Liver (tissue), 8 donors: ENCODE measurements at regions not wholly inside any gene's neighbourhood (a gene's known extent, or its start where the extent isn't known, plus 50 kb on each side); places are given as distances from the start of the nearest gene placed in this dataset.

Experiments
- DNase-seq: peaks from one replicate; pipeline ENCODE4 v3.0.0-alpha.2; 2017; ENCODE audit warnings: low spot score
- H3K27ac ChIP-seq, 2 donors: one replicate each; pipeline ENCODE4 v1.7.0; 2013; ENCODE audit warnings: inconsistent platforms in 2 of 2, low read length in 2 of 2, control low read depth in 1 of 2, low read depth in 1 of 2, mild to moderate bottlenecking in 1 of 2
- H3K27me3 ChIP-seq, 4 donors: one replicate each; pipeline versions ENCODE4 v1.6.1 to v1.7.0; 2013; ENCODE audit warnings: low read length in 3 of 4, inconsistent platforms in 1 of 4, mild to moderate bottlenecking in 1 of 4, moderate library complexity in 1 of 4; ENCODE audit not compliant: control insufficient read depth in 4 of 4, insufficient read depth in 4 of 4
- H3K36me3 ChIP-seq, 4 donors: one replicate each; pipeline versions ENCODE4 v1.6.1 to v1.7.0; 2013; ENCODE audit warnings: low read length in 3 of 4, mild to moderate bottlenecking in 3 of 4, low read depth in 1 of 4, moderate library complexity in 1 of 4; ENCODE audit not compliant: control insufficient read depth in 4 of 4, insufficient read depth in 3 of 4
- H3K4me1 ChIP-seq, 4 donors: one replicate each; pipeline versions ENCODE4 v1.6.1 to v1.7.0; 2013; ENCODE audit warnings: low read length in 3 of 4, mild to moderate bottlenecking in 3 of 4, moderate library complexity in 1 of 4; ENCODE audit not compliant: control insufficient read depth in 4 of 4, insufficient read depth in 4 of 4
- H3K4me3 ChIP-seq, 3 donors: one replicate each; pipeline versions ENCODE4 v1.6.1 to v1.7.0; 2013; ENCODE audit warnings: low read length in 3 of 3, control low read depth in 1 of 3, low read depth in 1 of 3, mild to moderate bottlenecking in 1 of 3
- H3K9ac ChIP-seq, 2 donors: one replicate each; pipeline ENCODE4 v1.7.0; 2013; ENCODE audit warnings: low read length in 2 of 2, mild to moderate bottlenecking in 2 of 2, moderate library complexity in 2 of 2, control low read depth in 1 of 2, low read depth in 1 of 2
- H3K9me3 ChIP-seq, 4 donors: one replicate each; pipeline versions ENCODE4 v1.6.1 to v1.7.0; 2013; ENCODE audit warnings: low read length in 3 of 4; ENCODE audit not compliant: control insufficient read depth in 4 of 4
- EGR1 ChIP-seq, 2 donors: IDR thresholded peaks; 2 replicates each; pipeline ENCODE4 v1.6.1; 2016 to 2018; ENCODE audit warnings: antibody characterized with exemption in 2 of 2, low read depth in 2 of 2
- FOXA1 ChIP-seq: IDR thresholded peaks from 2 replicates; pipeline ENCODE4 v1.6.1; 2016; ENCODE audit warnings: antibody characterized with exemption
- FOXA2 ChIP-seq: IDR thresholded peaks from 2 replicates; pipeline ENCODE4 v1.6.1; 2016; ENCODE audit warnings: antibody characterized with exemption
- GABPA ChIP-seq, 2 donors: IDR thresholded peaks in 1 of 2; conservative IDR thresholded peaks in 1 of 2; 2 replicates each; pipeline ENCODE4 v1.6.1; 2016; ENCODE audit warnings: antibody characterized with exemption in 2 of 2, mild to moderate bottlenecking in 1 of 2, moderate library complexity in 1 of 2
- HNF4A ChIP-seq, 2 donors: conservative IDR thresholded peaks; 2 replicates each; pipeline ENCODE4 v1.6.1; 2016; ENCODE audit warnings: antibody characterized with exemption in 2 of 2, mild to moderate bottlenecking in 2 of 2
- HNF4G ChIP-seq: IDR thresholded peaks from 2 replicates; pipeline ENCODE4 v1.6.1; 2016; ENCODE audit warnings: antibody characterized with exemption
- JUND ChIP-seq, 2 donors: IDR thresholded peaks; 2 replicates each; pipeline ENCODE4 v1.6.1; 2016; ENCODE audit warnings: antibody characterized with exemption in 2 of 2
- NR2F2 ChIP-seq: IDR thresholded peaks from 2 replicates; pipeline ENCODE4 v1.6.1; 2016; ENCODE audit warnings: antibody characterized with exemption
- RAD21 ChIP-seq, 2 donors: IDR thresholded peaks; 2 replicates each; pipeline ENCODE4 v1.6.1; 2016; ENCODE audit warnings: antibody characterized with exemption in 2 of 2, mild to moderate bottlenecking in 2 of 2
- RXRA ChIP-seq, 2 donors: IDR thresholded peaks; 2 replicates each; pipeline ENCODE4 v1.6.1; 2017 to 2018; ENCODE audit warnings: antibody characterized with exemption in 2 of 2, mild to moderate bottlenecking in 1 of 2
- SP1 ChIP-seq: IDR thresholded peaks from 2 replicates; pipeline ENCODE4 v1.6.1; 2018; ENCODE audit warnings: antibody characterized with exemption, mild to moderate bottlenecking
- TAF1 ChIP-seq: conservative IDR thresholded peaks from 2 replicates; pipeline ENCODE4 v1.6.1; 2016; ENCODE audit warnings: antibody characterized with exemption, mild to moderate bottlenecking
- YY1 ChIP-seq: IDR thresholded peaks from 2 replicates; pipeline ENCODE4 v1.6.1; 2016; ENCODE audit warnings: antibody characterized with exemption, mild to moderate bottlenecking
- WGBS: extraction: QIAGEN DNeasy Blood & Tissue Kit; methylation state at CpG from one replicate; pipeline ENCODE4 v1.1.7; 2013; 5-methylcytosine and 5-hydroxymethylcytosine counted together
- TF ChIP-seq, protein P1 (sequence below): IDR thresholded peaks from 2 replicates; pipeline ENCODE4 v1.6.1; 2016; ENCODE audit warnings: antibody characterized with exemption
- TF ChIP-seq, protein P2 (sequence below): fragments of 150-350 bp; IDR thresholded peaks from 2 replicates; pipeline ENCODE4 v1.5.1; 2017; ENCODE audit warnings: improper control_type of control experiment, low read depth, low read length; ENCODE audit not compliant: missing input control
- TF ChIP-seq, protein P3 (sequence below): IDR thresholded peaks from 2 replicates; pipeline ENCODE4 v1.6.1; 2016; ENCODE audit warnings: antibody characterized with exemption
- TF ChIP-seq, protein P4 (sequence below): IDR thresholded peaks from 2 replicates; pipeline ENCODE4 v1.6.1; 2016; ENCODE audit warnings: antibody characterized with exemption
- TF ChIP-seq, protein P5 (sequence below): IDR thresholded peaks from 2 replicates; pipeline ENCODE4 v1.6.1; 2016; ENCODE audit warnings: antibody characterized with exemption, mild to moderate bottlenecking
- donor health status: healthy.
- donor health status: healthy.
- donor health status: healthy.
- donor health status: healthy.
- donor health status: healthy.

DNA sequence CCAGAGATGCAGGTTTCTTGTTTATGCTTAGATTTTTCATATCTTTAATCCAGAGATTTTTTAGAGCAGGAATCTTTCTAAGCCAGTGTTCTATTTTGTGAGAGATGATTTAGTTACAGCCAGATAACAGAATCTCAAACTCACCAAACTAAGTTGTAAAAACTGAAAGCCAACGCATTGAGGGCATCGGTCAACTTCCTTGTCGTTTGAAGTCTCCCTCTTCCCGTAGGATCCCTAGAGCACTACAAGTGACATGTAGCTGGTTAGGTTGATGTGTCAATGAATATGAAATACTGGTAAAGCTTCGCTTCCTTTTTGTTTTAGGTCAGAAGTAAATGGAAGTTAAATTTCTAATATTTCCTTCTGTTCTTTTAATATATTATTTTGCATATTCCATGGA lies 139.6 kb downstream of the YIPF5 start:
- Histone ChIP-seq H3K9me3 (no peaks in the 10 kb centered on the region), H3K27ac (no peak overlapping the region), H3K4me1 (no peaks in the 10 kb centered on the region), H3K4me3 (no peak overlapping the region), H3K36me3 (no peaks in the 10 kb centered on the region), H3K27me3 (peaks cover 0 to 2% (median under 1%) of the 10 kb centered on the region in 4 donors), H3K9ac (no peak overlapping the region)
- 80% methylated on average over 5 of the region's 5 CpGs for WGBS
- TF ChIP-seq, protein P1, sequence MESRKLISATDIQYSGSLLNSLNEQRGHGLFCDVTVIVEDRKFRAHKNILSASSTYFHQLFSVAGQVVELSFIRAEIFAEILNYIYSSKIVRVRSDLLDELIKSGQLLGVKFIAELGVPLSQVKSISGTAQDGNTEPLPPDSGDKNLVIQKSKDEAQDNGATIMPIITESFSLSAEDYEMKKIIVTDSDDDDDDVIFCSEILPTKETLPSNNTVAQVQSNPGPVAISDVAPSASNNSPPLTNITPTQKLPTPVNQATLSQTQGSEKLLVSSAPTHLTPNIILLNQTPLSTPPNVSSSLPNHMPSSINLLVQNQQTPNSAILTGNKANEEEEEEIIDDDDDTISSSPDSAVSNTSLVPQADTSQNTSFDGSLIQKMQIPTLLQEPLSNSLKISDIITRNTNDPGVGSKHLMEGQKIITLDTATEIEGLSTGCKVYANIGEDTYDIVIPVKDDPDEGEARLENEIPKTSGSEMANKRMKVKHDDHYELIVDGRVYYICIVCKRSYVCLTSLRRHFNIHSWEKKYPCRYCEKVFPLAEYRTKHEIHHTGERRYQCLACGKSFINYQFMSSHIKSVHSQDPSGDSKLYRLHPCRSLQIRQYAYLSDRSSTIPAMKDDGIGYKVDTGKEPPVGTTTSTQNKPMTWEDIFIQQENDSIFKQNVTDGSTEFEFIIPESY: no peak
- TF ChIP-seq FOXA1 (no peak), NR2F2 (no peak), SP1 (no peak), YY1 (no peak), RXRA (IDR thresholded peaks at IDR 0.05) (no peak), HNF4G (no peak), FOXA2 (no peak), JUND (IDR thresholded peaks at IDR 0.05) (no peak), TAF1 (no peak)
- TF ChIP-seq, protein P2, sequence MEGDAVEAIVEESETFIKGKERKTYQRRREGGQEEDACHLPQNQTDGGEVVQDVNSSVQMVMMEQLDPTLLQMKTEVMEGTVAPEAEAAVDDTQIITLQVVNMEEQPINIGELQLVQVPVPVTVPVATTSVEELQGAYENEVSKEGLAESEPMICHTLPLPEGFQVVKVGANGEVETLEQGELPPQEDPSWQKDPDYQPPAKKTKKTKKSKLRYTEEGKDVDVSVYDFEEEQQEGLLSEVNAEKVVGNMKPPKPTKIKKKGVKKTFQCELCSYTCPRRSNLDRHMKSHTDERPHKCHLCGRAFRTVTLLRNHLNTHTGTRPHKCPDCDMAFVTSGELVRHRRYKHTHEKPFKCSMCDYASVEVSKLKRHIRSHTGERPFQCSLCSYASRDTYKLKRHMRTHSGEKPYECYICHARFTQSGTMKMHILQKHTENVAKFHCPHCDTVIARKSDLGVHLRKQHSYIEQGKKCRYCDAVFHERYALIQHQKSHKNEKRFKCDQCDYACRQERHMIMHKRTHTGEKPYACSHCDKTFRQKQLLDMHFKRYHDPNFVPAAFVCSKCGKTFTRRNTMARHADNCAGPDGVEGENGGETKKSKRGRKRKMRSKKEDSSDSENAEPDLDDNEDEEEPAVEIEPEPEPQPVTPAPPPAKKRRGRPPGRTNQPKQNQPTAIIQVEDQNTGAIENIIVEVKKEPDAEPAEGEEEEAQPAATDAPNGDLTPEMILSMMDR: no peak
- TF ChIP-seq, protein P3, sequence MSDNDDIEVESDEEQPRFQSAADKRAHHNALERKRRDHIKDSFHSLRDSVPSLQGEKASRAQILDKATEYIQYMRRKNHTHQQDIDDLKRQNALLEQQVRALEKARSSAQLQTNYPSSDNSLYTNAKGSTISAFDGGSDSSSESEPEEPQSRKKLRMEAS: no peak
- TF ChIP-seq, protein P4, sequence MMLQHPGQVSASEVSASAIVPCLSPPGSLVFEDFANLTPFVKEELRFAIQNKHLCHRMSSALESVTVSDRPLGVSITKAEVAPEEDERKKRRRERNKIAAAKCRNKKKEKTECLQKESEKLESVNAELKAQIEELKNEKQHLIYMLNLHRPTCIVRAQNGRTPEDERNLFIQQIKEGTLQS: no peak
- no peak for DNase-seq

DNA sequence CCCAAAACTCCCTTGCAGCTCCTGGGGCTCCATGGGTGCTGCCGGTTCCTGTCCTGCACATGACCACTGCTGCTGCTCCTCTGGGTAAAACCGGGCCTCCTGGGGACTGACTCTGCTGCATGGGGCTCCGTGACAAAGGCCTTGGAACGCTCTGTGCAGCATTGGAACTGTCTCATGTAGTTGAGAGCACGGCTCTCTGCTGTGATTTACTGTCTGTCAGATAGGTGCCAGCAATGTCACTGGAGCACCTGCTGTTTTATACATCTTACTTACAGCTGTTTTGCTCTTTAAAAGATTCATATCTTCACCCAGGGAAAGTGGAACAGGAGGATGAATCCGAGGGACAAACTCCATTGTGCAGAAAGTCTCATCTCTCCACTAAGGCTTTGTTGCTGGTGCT lies 138.1 kb downstream of the YIPF5 start:
- WGBS: 60% methylated on average over 6 of the region's 6 CpGs
- Histone ChIP-seq H3K27me3 (peaks cover 0 to 4% (median under 1%) of the 10 kb centered on the region in 4 donors), H3K9me3 (peaks cover 0 to 3% (median 0%) of the 10 kb centered on the region in 4 donors), H3K9ac (no peak overlapping the region), H3K27ac (no peak overlapping the region), H3K4me1 (no peaks in the 10 kb centered on the region), H3K4me3 (no peak overlapping the region), H3K36me3 (no peaks in the 10 kb centered on the region)
- no peak for TF ChIP-seq YY1
- TF ChIP-seq EGR1 (IDR thresholded peaks at IDR 0.05; ENCODE audit: low read depth in 2 of 2): no peak
- TF ChIP-seq FOXA2: no peak
- no peak for TF ChIP-seq HNF4A (conservative IDR thresholded peaks at IDR 0.05)
- TF ChIP-seq, protein P3: no peak
- no peak for TF ChIP-seq GABPA (IDR thresholded peaks at IDR 0.05 in 1 of 2, conservative IDR thresholded peaks at IDR 0.05 in 1 of 2)
- TF ChIP-seq, protein P2: no peak
- no peak for TF ChIP-seq SP1
- no peak for TF ChIP-seq JUND (IDR thresholded peaks at IDR 0.05)
- TF ChIP-seq TAF1: no peak
- TF ChIP-seq FOXA1: no peak
- TF ChIP-seq, protein P4: no peak
- TF ChIP-seq RAD21 (IDR thresholded peaks at IDR 0.05): no peak
- no peak for TF ChIP-seq HNF4G
- TF ChIP-seq, protein P5, sequence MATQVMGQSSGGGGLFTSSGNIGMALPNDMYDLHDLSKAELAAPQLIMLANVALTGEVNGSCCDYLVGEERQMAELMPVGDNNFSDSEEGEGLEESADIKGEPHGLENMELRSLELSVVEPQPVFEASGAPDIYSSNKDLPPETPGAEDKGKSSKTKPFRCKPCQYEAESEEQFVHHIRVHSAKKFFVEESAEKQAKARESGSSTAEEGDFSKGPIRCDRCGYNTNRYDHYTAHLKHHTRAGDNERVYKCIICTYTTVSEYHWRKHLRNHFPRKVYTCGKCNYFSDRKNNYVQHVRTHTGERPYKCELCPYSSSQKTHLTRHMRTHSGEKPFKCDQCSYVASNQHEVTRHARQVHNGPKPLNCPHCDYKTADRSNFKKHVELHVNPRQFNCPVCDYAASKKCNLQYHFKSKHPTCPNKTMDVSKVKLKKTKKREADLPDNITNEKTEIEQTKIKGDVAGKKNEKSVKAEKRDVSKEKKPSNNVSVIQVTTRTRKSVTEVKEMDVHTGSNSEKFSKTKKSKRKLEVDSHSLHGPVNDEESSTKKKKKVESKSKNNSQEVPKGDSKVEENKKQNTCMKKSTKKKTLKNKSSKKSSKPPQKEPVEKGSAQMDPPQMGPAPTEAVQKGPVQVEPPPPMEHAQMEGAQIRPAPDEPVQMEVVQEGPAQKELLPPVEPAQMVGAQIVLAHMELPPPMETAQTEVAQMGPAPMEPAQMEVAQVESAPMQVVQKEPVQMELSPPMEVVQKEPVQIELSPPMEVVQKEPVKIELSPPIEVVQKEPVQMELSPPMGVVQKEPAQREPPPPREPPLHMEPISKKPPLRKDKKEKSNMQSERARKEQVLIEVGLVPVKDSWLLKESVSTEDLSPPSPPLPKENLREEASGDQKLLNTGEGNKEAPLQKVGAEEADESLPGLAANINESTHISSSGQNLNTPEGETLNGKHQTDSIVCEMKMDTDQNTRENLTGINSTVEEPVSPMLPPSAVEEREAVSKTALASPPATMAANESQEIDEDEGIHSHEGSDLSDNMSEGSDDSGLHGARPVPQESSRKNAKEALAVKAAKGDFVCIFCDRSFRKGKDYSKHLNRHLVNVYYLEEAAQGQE: no peak
- TF ChIP-seq, protein P1: no peak
- TF ChIP-seq RXRA (IDR thresholded peaks at IDR 0.05): no peak
- TF ChIP-seq NR2F2: no peak
- DNase-seq: no peak
